CD1c-positive myeloid dendritic cell (primary cell): ENCODE measurements at regions not wholly inside any gene's neighbourhood (a gene's known extent, or its start where the extent isn't known, plus 50 kb on each side); places are given as distances from the start of the nearest gene placed in this dataset.
A peak's percentile ranks its signal among the peaks of the same experiment; 100 is the strongest.

ENCODE experiments used
- DNase-seq: peaks from one replicate; pipeline ENCODE4 v3.0.0-alpha.2; 2016; ENCODE audit errors: extremely low spot score

DNA sequence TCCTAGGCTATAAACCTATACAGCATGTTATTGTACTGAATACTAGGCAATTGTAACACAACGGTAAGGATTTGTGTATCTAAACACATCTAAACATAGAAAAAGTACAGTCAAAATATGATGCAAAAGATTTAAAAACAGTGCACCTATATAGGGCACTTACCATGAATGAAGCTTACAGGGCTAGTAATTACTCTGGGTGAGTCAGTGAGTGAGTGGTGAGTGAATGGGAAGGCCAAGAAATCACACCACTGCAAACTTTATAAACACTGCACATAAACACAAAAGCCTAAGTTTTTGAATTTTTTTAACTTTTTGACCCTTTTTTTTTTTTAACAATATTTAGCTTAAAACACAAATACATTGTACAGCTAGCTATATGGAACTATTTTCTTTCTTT, 204.7 kb upstream of the CTNNB1 start:
- DNase-seq: no peak

DNA sequence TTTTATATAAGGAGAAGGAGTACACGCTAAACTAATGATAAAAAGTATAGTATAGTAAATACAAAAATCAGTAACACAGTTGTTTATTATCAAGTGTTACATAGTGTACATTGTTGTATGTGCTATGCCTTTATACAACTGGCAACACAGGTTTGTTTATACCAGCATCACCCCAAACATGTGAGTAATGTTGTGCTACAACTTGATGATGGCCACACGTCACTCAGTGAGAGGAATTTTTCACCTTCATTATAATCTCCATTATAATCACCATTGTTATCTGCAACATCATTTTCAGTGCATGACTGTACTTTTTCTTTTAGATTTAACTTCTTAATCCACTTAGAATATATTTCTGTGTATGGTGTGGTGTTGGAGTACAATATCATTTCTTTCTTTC, 204.0 kb upstream of the CTNNB1 start:
- no peak for DNase-seq

DNA sequence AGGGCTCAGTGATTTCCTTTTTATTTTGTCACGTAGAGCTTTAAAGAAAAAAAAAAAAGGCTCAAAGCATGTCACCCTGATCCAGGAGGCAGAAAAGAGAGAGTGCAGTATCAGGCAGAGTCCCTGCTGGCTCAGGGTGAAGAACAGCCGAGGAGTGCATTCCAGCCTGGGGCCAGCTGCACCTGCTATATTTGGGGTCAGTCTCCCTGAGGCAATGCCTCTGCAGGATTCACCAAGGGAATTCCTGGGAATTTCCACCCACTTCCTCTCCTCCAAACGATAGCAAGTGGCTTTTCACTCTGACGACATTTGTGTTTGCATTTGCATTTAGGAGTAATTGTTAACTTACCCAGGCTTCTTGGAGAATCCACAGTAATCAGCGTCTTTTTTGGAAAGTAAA, 202.9 kb upstream of the CTNNB1 start:
- no peak for DNase-seq

DNA sequence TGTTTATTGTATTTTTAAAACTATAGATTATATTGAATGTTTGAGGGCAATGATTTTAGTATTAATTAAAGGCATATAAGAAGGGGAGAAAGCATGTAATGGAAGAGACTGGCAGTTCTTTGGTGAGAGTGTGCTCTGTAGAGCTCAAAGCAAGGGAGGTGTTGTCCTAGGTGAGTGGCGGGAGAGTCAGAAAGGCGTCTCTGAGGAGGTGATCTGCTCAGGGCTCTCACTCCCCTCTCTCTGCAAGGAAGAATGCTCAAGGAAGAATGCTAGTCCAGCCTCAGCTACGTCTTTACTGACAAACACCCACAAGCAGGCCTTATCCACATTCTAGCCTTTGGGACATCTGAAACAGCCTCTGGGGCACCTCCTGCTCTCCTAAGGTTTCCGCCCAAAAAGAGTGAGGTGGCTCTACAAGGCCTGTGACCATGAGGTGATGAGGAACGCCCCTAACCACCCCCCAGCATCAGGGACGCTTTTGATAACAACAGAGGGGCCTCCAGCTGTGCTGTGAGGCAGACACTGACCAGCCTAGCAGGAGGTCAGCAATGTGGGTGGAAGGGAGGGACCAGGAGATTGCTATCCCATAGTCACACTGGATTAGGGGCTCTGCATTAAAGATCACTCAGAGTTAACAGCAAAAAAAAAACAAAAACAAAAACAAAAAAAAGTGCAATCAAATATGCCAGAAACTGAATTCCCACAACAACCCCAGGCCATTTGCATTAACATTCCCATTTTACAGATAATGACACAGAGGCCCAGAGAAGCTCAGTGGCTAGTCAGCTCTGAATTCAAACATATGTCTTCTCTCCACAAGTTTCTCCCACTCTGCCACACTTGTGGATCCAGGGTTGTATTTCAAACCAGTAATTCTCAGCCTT, 202.2 kb upstream of the CTNNB1 start:
- DNase-seq: no peak

DNA sequence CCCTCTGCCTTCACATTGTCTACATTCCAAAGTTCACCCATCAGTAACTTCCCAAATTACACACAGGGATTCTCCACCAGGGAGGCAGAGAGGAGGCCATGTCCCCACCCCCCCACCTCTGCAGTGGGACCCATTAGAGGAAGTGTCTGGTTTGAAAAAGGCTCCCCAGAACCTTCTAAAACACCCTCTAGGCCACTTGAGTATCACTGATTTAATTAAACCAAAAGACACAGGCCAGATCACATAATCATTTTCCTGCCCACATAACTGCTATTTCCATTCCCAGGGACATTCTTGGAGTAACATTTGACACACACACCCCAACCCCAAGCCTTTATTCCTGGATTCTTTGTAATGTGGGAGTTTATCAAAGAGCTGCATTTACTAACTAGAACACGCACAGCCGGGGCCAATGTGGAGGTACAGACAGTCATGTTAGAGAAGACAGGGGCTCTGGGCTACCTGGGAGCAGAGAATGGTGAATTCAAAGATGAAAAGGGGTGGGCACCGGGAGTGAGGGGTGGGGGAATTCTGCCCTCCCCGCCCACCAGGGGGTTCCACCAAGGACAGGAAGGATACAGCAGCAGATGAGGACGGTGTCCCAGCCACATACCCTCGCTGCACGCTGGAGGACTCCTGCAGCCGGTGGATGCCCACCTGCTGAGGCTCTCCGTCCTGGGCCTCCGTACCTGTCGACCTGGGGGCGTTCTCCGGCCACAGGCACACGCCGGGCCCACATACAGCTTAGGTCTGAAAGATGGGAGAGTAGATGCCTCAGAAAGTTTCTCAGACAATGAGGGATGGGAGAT, 201.4 kb upstream of the CTNNB1 start:
- no peak for DNase-seq

DNA sequence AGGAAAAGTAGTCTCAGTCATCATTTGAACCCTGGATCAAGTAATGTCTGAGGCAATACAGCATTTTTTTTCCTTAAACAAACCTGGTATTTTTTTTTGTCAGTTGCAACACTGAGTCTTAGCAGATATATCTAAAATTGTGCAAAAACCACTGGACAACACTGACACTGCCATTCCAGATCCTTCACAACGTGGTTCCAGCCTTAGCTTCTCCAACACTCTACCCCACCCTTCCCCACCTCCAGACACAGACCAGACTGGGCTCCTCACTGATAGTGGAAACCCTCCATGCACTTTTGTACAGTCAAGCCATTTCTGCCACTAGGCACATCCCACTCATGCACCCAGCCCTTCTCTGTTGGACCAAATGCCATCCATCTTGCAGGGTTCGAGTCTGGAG, 199.6 kb upstream of the CTNNB1 start:
- no peak for DNase-seq

DNA sequence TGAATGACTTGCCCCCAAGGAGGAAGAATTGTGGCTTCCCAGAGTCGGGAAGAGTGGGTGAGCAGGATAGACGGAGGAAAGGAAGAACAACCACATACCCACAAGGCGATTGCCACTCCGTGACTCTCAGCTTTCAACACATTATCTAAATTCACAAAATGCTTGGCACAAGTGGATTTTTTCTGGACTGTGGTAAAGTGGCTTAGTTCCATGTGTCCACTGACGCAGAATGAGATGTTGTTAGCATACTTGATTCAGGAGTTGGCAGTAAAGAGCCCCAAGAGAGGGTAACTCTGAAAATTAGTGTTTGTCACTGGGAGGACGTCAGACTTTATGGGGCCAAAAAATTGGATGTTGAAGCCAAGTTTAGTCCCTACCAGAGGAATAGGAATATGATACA, 198.8 kb upstream of the CTNNB1 start:
- DNase-seq: no peak

DNA sequence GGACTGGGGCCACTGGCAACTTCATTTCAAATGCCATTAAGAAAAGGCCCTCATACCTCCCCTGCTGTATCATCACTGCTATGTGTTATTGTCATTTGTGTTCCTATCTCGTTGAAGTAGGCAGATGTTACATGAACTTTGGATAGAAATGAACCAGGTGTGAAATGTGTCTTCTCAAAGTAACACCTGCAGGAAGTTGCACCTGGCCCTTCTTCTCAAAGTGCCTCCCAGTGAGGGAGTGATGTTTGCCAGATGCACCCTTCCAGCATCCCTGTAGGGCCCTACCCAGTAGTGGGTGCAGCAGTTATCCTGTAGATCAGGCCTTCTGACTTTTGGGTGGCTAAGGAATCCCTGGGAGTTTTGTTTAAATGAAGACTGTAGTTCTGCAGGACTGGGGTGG, 197.7 kb upstream of the CTNNB1 start:
- no peak for DNase-seq

DNA sequence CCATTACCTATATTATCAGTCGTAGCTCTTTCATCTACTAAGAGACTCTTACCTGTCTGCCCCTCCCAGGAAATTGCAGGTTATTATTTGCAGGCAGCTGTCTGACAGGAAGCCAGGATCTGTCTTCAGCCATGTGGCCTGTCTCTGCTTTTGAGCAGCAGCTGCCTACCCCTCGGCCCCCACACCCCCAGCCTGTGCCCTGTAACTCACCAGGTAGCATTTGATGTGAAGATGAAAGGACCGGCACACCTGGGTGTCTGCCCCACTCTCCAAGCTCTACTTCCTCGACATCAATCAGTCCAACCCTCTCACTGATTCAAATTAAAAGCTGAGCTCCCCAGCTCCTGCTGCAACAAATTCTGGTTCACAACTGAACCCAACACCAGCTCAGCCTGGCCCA, 197.2 kb upstream of the CTNNB1 start:
- no peak for DNase-seq

DNA sequence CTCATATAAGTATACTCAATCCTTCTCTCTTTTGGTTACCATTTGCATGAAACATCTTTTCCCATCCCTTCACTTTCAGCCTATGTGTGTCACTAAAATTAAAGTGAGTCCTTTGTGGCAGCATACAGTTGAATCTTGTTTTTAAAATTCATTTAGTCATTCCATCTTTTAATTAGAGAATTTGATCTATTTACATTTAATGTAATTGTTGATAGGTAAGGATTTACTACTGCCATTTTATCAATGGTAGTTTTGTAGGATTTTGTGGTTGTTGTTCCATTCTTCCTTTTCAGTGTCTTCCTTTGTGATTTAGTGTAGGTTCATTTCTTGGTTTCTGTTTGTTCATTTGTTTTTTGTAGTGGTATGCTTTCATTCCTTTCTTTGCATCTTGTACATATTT, 191.9 kb upstream of the CTNNB1 start:
- DNase-seq: no peak

DNA sequence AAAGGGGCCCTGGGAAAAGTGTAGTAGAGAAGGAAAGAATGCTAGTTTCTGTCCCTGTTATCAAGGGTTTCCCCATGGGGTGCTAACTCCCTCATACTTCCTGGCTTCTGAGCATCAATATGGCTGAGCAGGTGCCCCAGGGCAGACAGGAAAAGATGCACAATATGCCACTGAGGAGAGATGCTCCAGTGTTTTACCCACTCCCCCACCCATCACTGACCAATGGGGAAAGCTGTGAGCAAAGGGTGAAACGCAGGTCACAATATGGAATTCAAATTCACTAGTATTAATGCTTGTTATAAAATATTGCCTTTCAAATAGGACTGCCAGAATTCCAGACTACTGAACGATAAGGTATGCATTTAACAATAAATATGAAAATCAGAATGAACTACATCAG, 187.5 kb upstream of the CTNNB1 start:
- DNase-seq: no peak

DNA sequence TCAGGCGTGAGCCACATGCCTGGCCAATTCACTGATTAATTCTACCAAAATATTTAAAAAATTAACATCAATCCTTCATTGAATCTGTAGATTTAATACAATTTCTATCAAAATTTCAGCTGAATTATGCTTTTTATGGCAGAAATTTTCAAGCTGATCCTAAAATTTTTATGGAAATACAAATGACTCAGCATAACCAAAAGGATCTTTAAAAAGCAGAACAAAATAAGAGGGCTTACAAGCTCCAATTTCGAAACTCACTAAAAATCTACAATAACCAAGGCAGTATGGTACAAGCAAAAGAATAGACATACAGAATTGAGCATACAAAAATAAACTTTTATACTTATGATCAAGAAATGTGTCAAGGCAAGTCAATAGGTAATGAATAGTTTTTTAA, 180.4 kb upstream of the CTNNB1 start:
- DNase-seq: peak; percentile 3

DNA sequence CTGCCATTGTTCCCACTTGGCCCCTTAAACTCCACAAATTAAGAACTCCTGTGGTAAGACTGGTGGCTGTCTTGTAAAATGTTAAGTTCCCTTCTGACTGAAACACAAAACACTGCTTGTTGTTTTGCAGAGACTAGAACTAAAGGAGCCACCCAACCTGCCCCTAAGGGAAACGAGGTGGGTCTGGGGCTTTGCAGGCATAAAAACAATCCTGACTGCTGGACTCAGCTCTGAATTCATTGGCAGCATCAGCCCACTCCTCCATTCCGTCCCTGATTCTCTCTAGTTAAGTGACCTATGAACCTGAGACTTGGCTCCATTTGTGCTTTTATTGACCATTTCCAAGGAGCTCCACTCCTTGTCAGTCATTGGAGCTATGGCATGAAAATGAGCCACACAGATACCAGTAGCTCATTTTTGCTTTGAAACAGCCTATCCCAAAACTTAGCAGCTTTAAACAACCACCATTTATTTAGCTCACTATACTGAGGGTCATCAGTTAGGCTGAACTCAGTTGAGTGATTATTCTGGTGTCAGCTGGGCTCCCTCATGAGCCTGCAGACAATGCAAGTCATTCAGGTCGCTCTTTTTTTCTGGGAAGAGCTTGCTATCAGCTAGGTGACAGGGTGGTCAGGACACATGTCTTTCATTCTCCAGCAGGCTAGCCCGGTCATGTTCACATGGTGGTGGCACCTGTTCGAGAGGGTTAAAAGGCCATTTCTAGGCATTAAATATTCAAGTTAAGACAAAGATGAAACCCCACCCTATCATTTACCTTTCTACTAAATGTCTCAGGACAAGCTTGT, 175.1 kb upstream of the CTNNB1 start:
- no peak for DNase-seq

DNA sequence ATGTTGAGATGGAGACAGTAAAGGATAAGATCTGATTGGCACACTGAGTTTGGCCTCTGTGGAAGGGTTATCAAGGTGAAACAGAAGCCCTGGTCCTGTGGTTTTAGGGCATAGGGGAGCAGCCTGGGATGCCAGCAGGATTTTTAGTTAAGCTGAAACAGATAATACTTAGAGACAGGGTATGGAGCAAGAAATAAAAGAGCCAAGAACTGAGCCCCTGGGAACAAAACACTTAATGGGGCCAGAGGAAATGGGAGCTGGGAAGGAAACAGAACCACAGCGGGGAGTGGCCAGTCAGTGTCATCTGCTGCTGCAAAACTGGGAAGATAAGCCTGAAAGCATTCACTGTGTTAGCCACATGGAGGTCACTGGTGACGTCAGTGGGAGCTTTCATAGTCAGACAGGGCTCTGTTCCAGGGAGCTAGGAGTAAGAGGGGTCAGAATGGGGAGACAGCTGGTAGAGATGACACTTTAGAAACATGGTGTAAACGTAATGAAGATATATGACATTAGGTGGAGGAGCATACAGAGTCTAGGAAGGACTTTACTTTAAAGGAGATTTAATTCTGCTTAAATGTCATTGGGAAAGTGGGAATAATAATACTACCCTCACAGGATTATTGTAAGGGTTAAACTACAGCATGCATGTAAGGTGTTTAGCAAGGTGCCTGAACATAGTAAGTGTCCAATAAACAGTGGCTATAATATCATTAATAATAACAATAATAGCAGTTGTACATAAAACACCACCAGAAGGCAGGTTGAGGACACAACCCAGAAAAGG, 172.7 kb upstream of the CTNNB1 start:
- DNase-seq: peak; percentile 1

DNA sequence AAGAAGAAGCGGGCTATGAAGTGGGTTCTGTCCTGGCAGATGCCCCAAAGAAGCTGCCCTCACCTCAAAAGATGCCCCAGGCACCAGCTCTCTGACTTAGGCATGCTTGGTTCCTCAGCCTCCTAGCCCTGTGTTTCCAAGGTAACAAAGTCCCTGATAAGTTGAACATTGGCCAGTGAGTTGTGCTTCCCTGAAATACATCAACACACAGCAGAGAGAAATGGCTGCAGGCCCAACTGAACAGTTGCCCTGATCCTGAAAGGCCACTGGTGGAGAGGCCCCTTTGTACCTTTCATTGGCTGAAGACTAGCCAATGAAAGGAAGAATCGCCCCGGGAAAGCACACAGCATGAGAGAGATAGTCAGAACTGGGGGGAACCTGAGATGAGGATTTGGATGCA, 169.9 kb upstream of the CTNNB1 start:
- DNase-seq: no peak

DNA sequence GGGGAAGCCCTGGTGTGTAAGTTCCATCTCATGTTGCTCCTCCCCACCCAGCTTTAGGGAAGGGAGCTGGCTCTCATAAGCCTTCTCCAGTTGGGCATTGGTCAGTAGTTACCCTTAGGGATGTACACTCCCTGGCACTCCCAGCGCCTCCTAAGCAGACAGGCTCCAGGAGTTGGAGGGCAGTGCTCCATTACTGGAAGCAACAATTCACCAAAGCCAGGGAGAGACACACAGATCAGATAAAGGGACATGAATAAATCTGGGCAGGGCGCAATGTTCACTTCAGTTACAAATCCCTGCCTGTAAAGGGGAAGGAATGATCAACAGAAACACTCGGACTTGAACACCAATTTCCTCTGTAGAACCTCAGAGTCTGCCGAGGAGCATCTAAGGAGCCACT, 169.1 kb upstream of the CTNNB1 start:
- DNase-seq: no peak

DNA sequence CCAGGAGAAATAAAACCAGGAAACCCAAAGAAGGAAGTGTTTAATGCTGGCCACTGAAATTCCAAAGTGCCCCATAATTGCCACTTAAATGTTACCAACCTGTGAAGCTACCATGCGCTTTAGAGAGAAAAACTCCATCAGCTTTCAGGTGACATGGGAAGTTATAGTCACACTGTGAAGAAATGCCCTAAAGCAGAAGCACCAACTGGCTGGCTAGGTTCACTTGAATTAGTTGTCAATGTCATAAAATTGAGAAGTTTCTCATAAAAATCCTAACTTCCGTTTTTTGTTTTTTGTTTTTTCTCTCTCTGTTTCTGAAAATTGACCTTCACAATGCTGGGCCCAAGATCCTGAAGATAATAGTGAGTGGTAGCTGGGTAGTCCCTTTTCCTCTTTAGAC, 167.9 kb upstream of the CTNNB1 start:
- peak; percentile 32 for DNase-seq

DNA sequence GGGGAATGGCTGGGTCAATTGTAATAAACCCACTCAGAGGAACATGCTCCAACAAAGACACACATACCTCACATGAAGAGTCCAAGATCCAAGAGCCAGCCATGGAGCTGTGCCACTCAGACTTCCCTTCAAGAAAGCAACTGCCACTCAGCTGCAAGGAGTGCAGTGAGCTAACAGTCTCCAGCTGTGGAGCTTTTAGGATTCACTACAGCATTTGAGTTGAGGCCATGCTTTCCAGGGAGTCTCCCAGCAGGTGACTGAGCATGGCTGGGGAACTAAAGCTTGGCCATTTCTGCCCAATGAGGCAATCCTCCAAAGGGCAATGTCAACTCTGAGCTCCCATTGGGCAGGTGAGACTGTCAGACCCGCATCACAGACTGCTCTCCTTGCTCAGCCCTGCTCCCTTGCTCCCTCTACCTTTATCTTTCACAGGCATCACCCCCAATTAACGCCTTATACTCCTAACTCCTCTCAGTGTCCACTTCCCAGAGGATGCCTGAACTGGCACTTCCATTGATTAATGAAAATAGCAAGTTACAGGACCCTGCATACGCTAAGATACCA, 165.3 kb upstream of the CTNNB1 start:
- DNase-seq: no peak

DNA sequence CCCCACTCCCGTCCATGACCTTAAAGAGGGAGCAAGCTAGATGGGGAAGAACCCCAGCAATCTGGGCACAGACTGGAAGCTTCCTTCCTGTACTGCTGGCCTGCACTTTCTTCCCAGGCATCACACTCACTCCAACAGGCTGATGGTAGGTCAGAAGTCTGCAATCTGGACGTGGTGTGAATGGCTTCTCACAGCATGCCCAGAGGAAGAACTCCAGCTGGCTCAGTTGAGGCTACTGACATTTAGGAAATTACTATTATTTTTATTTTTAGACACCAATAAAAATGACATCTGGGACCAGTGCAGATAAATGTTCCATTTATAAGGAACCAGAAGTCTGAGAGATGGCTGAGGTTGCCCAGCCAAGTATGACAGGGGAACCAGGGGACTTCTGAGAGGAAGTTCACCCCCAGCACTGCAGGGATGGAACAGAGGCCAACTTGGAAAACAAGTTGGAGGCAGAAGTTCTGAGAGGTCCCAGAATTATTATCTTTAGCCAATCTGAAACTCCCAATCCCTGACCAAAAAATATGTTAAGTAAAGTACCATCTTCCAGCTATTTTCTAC, 163.8 kb upstream of the CTNNB1 start:
- DNase-seq: no peak

DNA sequence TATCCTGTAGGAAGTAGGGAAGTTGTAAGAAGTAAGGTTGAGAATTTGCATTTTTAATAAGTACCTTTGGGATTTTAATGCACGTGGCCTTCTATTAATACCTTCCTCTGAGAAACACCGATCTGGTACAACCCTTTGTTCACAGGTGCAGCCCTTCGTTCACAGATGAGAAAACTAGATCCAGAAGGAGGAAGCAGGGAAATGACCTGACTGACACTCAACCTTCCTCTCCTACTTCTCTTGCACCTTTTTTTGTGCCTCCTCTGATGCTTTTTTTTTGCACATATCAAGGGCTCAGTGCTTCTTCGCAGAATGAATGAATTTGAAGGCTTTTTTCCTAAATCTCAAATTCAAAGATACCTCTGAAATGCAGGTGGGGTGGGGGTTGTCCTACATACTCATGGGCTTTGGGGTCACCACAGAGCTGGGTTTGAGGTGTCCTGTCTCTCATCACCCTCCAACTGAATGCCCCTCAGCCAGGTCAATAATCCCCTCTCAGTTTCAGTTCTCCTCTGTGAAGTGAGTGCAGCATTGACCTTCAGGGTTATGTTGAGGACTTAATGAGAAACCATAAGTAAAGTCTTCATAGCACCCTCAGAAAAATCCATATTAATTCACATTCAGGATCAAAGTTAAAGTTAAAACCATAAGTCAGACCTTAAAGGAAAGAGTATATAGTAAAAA, 161.5 kb upstream of the CTNNB1 start:
- DNase-seq: no peak
